Stomach (tissue), 4 donors: ENCODE measurements at regions not wholly inside any gene's neighbourhood (a gene's known extent, or its start where the extent isn't known, plus 50 kb on each side); places are given as distances from the start of the nearest gene placed in this dataset.

Source experiments
- EP300 ChIP-seq: sonication (generic); formaldehyde crosslinking; IDR thresholded peaks from one replicate; pipeline ENCODE4 v1.6.1; 2017; ENCODE audit warnings: antibody characterized with exemption
- POLR2A ChIP-seq, 4 donors: fragments of 450-650 bp; IDR thresholded peaks; one replicate each; pipeline ENCODE4 v1.6.1; 2016; ENCODE audit warnings: antibody characterized with exemption in 4 of 4, control low read depth in 2 of 4, mild to moderate bottlenecking in 1 of 4, moderate library complexity in 1 of 4
- POLR2AphosphoS5 ChIP-seq, 3 donors: sonication (generic); formaldehyde crosslinking; IDR thresholded peaks; one replicate each; pipeline ENCODE4 v1.6.1; 2016; ENCODE audit warnings: antibody characterized with exemption in 3 of 3
- TF ChIP-seq, protein P1 (sequence below), 7 experiments: fragments of 450-650 bp in 4 of 7; fragments of 200-600 bp in 3 of 7; sonication (generic) in 3 of 7; IDR thresholded peaks; one replicate each; pipeline ENCODE4 v1.5.1; 2016 to 2019; ENCODE audit warnings: antibody characterized with exemption in 7 of 7, control low read depth in 2 of 7, mild to moderate bottlenecking in 1 of 7

DNA sequence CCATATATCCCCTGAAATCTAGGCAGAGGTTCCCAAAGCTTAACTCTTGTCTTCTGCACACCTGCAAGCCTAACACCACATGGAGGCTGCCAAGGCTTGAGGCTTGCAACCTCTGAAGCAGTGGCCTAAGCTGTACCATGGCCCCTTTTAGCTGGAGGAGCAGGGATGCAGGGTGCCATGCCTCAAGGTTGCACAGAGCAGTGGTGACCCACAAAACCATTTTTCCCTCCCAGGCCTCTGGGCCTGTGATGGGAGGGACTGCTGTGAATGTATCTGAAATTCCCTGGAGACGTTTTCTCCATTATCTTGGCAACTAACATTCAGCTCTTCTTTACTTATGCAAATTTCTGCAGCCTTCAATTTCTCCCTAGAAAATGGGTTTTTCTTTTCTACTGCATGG lies 210.0 kb upstream of the KITLG start:
- TF ChIP-seq POLR2AphosphoS5 (IDR thresholded peaks at IDR 0.05) (no peak), POLR2A (IDR thresholded peaks at IDR 0.05) (no peak), EP300 (no peak)
- TF ChIP-seq, protein P1, sequence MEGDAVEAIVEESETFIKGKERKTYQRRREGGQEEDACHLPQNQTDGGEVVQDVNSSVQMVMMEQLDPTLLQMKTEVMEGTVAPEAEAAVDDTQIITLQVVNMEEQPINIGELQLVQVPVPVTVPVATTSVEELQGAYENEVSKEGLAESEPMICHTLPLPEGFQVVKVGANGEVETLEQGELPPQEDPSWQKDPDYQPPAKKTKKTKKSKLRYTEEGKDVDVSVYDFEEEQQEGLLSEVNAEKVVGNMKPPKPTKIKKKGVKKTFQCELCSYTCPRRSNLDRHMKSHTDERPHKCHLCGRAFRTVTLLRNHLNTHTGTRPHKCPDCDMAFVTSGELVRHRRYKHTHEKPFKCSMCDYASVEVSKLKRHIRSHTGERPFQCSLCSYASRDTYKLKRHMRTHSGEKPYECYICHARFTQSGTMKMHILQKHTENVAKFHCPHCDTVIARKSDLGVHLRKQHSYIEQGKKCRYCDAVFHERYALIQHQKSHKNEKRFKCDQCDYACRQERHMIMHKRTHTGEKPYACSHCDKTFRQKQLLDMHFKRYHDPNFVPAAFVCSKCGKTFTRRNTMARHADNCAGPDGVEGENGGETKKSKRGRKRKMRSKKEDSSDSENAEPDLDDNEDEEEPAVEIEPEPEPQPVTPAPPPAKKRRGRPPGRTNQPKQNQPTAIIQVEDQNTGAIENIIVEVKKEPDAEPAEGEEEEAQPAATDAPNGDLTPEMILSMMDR (IDR thresholded peaks at IDR 0.05), result no peak
